HS-5 (cell line): ENCODE measurements at regions not wholly inside any gene's neighbourhood (a gene's known extent, or its start where the extent isn't known, plus 50 kb on each side); places are given as distances from the start of the nearest gene placed in this dataset.
"Not testable (repeated sequence)": the region's sequence is repeated elsewhere in the genome, so short reads cannot be mapped to it uniquely, and the experiment has no call there.

Source experiments
- DNase-seq: peaks from one replicate; pipeline ENCODE4 v3.0.0-alpha.2; 2012; ENCODE audit warnings: low read depth

DNA sequence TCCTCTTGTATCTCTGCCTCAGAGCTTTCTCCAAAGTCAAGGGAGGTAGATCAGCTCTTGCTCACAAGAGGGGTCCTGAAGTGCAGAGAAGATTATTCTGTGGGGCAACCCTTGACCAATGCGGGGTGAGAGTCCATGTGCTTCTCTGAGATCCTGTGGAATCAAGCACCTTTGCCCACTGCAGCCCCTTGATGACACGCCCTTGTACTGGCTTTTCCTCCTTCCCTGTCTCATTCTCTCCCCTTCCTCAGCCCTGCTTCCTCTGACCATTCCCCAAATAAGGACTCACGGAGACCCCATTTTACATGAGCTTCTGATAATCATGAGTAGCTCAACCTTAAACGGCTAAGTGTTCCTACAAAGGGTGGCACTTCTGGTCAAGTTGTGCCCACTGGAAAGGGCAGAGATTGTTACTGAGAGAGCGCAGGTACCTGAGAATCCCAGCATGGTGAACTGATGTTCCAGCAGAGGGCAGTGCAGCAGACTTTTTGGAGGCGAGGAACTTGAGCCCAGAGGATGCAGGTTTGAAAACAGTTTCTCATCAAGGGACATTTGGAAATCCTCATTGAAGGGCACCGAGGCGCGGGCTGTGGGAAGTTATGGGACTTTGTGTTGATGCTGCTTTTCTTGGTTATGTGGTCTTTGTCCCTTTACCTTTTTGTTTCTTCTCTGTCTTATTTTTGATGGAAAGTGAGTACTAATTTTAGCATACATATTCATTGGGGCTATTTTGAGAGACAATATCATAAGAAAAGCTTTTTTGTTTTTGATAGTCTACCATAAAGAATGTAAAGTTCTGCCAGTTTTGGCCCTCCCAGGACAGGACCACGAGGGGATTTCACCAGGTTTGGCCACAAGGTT lies 201.3 kb downstream of the RBM46 start:
- DNase-seq = no peak

DNA sequence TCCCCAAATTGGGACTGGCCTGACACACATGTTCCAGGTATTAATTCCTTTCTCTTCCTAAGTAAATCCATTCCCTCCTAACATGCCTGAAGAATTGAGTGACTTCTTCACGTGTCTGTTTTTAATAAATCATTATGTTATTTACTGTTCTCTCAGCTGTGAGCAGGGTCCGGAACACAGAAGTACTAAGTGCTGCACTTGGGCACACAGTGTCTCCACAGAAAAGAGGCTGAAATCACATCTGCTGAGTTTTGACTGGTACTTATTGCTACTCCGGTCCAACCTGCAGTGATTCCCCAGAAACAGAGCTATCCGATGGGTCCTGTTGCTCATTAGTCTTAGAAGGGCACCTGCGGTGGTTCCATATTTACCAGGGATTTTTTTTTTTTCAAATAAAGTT lies 202.6 kb downstream of the RBM46 start:
- no peak for DNase-seq

DNA sequence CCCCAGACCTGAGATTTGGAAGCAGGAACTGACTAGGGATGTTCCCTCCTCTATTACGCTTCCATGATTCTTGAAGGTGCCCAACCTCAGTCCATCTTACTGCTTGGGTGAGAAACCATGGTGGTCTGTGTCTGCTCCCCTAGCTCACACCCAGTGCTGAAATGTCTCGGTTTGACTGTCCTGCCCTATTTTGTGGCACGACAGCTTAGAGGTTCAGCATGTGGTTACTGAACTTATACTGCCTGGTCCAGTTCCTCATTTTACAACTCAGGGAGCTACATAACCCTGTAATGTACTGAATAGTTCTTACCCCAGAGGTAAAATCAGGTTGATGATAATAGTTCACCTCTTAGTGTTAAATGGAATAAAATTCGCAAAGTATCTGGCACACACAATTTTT lies 203.1 kb downstream of the RBM46 start:
- no peak for DNase-seq

DNA sequence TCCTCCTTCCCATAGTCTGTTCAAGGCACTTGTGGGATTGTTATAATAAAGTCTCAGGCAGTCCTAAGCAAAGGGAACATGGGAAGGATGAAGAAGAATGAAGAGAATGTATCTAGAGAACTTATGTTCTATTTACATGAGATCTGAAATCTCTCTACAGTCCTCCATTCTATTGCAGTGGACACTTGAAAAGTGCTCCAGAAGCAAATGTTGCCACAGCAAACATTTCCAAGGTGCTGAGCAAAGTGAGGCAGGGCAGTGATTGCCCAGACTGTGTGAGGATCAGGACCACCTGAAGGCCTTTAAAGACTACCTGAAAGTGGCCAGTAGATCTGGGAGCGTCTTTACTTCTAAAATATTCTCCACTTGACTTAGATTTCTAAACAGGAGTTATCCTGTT lies 203.5 kb downstream of the RBM46 start:
- DNase-seq = no peak

DNA sequence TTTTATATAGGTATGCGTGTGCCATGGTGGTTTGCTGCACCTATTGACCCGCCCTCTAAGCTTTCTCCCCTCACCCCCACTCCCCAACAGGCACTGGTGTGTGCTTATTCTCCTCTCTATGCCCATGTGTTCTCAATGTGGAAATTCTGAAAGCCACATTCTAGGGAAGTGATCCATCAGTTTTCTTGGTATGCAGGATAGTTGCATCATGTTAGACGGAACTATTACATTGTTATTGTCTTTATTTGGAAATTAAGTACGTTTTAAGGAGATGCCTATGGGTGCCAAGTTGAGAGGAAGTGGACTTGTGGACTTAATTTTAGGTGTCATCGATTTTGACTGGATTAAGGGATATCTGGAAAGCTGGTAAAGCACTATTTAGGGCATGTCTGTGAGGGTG lies 204.6 kb downstream of the RBM46 start:
- peak; percentile 60 for DNase-seq

DNA sequence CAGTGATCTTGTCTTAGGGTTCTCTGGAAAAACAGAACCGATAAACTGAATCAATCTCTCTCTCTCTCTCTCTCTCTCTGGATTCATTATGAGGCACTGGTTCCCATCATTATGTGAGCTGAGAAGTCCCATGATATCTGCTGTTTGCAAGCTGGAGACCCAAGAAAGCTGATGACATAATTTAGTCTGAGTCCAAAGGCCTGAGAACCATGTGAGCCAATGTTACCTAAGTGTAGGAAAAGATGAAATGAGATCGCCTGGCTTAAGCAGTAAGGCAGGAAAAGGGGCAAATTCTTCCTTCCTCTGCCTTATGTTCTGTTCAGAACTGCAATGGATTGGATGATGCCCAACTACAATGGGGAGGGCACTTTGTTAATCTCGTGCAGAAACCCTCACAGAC lies 207.4 kb downstream of the RBM46 start:
- DNase-seq = no peak

DNA sequence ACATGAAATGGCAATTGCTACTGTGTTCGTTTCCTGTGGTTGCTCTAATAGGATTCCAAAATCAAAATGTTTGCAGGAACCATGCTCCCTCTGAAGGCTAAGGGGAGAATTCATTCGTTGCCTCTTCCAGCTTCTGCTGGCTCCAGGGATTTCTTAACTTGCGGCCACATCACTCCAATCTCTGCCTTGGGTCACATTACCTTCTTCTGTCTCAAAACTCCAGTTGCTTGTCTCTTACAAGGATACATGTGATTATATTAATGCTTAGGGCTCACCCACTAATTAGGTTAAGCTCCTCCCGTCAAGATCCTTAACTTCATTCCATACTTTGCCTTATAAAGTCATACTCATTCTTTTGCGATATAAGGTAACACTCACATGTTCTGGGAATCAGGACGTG lies 208.4 kb downstream of the RBM46 start:
- DNase-seq = no peak

DNA sequence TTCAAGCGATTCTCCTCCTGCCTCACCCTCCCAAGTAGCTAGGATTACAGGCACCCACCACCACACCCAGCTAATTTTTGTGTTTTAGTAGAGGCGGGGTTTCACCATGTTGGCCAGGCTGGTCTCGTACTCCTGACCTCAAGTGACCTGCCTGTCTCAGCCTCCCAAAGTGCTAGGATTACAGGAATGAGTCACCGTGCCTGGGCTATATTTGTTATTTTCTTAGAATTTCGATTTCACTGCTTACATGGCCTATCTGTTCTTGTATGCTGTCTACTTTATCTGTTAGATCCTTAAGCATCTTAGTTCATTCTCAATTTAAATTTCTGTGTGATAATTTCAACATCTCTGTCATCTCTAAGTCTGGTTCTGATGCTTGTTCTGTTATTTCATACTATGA lies 210.6 kb upstream of the NPY2R start:
- not testable (repeated sequence) for DNase-seq

DNA sequence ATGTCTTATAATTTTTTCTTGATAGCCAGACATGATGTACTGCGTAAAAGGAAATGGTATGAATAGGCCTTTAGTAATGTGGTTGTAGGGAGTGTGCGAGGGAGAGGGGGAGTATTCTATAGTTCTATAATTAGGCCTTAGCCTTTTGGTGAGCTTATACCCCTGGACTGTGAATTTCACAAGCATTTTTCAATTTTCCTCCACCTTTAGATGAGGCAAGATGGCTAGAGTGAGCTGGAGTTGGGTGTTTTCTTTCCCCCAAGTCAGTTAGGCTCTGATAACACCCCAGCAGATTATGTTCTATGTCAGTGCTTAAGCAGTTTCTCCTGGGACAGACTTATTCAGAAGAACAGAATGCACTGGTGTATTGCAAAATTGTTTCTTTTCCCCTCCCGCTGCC lies 210.2 kb upstream of the NPY2R start:
- DNase-seq = no peak

DNA sequence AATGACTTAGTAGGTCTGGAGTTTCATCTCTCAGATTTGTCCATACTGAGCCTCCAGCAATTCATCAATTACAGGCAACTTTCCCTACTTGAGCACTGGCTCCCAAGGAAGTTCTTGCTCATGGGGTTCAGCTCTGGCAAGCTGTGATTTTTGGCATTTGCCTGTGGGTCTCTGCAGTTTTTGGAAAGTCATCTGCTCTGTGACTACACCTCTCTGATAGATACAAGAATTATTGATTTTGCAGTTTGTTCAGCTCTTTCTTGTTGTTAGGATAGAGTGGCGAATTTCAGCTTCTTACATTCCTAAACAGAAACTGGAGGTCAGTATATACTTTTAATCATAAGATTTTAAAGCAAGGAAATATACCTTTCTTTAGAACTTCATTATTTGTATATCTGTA lies 209.7 kb upstream of the NPY2R start:
- no peak for DNase-seq

DNA sequence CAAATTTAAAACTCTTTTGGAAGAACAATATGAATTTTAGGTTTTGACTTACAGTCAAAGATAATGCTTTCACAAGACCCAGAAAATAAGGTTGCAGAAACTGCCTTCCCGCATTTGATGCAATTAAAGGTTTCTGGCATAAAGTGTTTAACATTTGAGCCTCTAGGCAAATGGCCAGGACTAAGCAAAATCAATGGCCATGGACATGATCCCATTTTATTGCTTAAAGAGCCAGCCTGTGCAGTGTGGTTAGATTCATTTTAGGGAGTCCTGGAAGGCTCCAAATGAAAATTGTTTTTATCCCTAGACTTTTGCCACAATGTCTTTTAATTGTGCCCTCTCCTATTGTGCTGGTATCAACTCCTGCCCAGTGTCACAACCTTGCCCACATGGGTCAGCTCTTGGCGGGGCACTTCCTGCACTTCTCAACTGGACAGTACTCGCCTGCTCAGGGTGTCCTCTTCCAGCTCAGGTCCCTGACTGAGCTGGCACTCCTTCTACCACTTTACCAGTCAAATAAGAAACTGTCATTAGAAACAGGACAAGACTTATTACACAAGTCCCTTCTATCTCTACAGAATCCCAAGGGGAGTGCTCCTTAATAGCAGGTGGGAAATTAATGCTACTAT lies 208.4 kb upstream of the NPY2R start:
- DNase-seq = no peak

DNA sequence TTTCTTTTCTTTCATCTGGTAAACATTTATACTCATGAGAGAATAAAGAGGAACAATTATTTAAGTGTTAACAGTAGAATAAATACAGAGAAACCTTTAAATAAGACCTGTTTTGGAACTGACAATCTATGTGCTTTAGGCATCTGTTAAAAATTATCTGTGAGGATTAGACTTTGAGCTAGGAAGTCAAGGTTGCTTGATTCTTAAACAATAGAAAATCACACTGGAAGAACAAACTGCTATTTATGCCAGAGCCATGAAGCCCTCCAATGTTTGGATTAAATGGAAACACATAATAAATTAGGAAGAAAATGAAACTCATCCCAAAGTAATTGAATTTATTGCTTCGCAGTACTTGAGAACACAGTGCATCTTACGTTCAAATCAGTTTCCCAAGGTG lies 207.2 kb upstream of the NPY2R start:
- DNase-seq = no peak

DNA sequence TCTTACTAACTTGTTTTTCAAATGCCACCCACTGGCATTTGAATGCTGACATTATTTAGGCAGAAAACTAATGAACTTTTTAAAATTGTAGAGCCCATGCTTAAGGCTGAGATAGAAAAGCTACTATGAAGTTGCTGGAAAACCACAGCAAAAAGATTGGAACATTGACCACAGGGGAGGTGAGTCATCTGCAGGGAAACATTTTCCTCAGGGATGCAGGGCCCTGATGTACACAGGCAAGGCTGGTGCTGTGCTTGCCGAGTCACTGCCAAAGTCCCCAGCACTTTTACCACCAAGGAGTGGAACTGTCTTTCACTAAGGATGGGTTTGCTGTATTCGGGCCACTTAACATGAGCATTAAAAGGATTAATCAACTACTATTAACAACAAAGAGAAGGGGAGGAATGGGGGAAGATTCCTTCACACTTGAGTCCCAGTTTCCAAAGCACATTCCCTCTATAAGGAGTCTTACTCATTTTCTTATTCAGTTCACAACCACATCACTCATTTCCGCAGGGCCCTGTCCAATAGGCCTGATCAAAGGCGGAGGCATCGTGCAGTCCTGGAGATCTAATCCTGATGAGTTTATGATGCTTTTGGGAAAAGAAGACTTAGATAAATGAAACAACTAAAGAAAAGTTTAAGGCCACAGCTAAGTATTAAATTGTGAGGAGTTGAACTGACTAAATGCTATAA lies 202.9 kb upstream of the NPY2R start:
- DNase-seq = peak; percentile 68

DNA sequence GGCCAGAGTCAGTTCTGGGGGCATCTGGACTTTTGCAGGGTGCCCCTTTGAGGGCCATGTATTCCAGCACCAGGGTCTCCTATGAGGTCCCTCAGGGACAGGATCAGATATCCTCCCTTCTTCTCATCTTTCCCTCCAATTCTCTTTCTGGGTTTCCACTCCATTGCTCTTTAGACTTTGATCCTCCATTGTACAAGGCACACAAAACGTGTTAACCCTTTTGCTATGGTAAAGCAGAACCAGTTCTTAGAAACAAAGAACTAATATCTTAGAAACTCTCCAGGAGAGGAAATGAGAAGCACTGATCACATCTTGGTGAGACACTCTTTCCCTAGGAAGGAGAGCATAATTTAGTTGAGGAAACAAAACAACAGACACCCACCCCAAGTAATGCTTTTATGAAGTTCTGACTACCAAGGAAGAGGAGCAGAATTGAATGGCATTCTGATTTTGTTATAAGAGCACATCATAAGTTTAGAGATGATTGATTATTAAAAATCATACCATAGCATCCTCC lies 200.7 kb upstream of the NPY2R start:
- DNase-seq = no peak

DNA sequence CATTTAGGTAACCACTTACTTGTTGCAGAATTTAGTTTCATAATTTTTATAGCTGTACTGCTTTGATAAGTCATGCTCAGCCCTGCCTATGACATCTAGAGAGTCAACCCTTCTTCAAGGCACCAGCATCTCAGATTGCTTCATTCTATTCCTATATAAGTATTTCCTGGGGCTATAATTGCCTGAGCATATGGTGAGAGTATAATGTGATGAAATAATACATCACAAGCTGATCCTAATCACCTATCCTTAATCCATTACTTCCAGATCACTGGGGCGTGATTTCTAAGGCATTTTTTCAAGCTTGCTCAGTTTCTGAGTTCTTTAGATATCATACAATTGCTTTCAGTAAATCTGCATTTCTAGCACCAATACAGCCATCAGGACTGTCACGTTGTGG lies 200.0 kb upstream of the NPY2R start:
- DNase-seq = no peak

DNA sequence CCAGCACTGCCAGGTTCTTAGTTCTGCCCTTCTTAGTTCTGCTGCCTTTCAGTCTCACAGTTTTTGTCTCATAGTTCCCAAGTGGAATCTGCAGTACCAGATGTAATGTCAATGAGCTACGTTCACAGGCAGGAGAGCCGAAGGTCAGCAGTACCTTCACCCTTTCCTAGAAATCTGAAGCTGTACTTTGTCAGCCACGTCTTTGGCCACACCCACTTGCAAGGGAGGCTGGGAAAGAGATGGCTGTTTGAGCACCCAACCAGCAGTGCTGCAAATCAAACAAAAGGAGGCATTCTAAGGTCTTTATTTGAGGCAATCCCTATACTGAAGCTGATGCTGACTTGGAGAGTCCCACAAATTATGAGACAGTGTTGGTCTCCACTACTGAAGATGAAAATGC lies 199.1 kb upstream of the NPY2R start:
- no peak for DNase-seq

DNA sequence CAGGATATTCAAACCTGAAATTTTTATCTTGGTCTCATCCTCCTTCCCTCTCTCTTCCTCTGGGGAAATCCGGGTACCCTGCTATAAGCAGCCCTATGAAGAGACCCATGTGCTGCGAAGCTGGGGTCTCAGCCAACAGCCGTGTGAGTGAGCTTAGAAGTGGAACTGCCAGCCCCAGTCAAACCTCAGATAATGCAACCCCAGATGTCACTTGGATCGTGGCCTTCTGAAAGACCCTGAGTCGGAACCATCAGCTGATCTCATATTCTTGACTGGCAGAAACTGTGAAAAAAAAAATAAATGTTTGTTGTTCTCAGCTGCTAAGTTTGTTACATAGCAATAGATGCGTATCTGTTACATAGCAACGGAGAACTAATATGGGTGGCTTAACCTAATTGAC lies 198.1 kb upstream of the NPY2R start:
- no peak for DNase-seq

DNA sequence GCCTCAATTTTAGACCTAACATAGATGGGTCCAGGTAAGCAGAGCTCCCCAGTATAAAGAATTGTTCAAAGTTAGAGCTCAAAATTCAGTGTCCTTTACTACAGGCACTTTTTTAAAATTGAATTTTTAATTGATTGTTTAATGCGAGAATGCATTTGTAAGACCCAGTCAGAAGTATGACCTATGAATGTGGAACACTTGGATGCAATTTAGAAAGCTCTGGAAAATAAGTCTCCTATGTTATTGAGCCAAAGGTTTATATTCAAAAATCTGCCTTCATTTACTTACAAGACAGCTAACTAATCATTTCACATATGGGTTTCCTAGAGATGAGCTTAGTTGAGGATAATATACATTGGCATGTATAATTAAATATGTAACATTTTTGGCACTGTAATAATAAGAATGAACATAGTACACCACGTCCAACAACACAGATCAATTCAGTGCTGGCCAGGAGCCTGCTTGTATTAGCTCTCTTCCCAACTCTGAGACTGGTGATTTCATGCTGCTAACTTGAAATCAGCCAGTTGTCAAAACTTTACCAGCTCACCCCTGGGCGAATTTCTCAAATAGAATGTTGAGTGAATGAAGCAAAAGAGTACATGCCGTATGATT lies 197.2 kb upstream of the NPY2R start:
- DNase-seq = no peak

DNA sequence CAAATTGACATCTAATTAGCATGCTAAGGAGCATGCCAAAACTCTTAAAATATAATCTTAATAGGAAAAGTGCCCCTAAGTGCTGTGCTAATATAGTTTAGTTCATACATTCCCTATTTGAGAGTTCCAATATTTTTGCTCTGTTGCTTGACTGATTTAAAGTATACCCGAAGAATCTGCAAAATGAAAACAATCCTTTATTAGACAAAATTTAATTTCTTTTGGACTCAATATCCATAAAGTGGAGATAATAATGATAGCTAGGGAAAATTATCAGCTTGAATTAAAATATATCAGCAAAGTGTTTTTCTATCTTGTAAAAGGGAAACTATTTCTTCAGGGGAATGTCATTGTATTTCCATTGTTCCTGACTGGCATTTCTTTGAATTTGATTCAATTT lies 196.0 kb upstream of the NPY2R start:
- DNase-seq = no peak

DNA sequence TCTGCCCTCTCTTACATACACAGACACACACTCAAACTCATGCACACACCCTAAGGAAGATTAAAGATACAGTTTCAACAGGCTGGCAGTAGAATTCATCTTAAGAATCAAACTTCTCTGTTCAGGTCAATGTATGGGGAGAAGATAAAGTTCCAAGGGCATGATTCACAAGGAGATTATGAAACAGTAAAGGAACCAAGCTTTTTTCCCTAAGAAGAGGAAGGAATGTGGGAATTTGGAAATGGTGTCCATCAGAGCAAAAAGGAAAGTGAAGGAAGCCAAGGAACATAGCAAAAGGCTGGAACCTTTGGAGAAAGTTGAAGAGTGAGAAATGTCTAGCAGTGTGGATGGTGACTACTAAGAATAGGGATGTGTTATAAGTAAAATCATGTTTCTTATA lies 191.0 kb upstream of the NPY2R start:
- DNase-seq = no peak

DNA sequence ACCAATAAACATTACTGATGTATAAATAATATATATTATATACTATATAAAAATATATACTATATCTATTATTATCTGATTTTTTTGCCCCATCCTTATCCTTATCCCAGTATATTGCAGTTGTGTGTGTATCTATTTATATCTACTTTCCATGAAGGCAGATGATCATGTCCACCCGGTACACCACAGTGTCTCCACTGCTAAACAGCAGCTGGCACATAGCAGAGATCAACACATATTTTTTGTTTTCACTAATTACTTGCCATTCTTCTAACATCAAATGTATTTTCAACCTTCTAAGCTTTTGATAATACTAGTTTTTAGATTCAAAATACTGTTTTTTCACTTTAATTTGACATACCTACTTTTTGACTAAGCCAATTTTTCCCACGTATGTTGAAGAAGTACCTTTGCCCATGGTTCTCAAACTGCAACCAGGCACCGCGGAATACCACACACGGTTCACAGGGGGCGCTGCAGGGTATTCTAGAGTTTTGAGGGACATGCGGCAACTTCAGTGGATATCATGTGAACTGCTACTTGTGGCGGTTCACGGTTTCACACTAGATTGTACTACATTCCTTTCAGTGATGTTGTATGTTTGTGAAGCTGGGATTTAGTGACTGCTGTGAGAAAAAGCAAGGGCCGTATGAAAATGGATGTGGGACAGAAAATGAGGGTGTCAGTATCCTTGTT lies 182.5 kb upstream of the NPY2R start:
- no peak for DNase-seq

DNA sequence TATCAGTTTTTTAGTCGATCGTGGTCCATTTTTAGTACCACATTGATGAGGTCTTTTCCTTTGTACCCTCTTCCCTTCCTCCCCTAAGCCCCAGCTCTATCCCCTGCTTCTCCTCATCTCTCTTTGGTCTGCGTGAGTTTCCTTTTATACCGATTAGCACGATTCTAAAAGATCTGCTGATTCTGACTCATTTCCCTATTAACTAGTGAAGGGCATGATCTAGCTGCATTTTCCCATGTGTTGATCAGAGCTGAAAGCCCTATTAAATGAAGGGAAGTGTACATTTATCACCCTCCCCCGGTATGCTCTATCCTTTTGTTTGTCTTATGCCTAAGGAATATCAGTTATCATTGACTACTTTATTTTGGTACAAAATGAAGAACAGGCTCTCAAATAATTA lies 181.7 kb upstream of the NPY2R start:
- DNase-seq = no peak
